ENCODE measurements at regions not wholly inside any gene's neighbourhood (a gene's known extent, or its start where the extent isn't known, plus 50 kb on each side); places are given as distances from the start of the nearest gene placed in this dataset.
"Not testable (repeated sequence)": the region's sequence is repeated elsewhere in the genome, so short reads cannot be mapped to it uniquely, and the experiment has no call there.

DNA sequence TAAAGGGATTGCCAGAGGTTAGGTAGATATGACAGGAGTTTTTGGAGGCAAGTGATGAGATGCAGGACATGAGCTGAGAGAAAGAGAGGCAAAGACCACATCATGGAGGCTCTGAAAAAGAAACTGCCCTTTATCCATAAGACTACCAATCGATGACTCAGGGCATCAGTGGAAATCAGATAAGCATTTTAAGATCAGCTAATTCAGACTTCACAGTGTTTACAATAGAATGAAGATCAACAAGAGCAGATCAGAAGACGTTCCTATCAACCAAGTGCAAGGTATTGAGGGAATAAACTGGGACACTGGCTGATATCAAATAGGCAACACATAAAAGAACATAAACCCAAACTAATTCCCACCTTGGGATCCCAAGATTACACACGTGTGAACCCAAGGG, 227.2 kb downstream of the SLCO4C1 start:
- no peak for DNase-seq
- no peaks in the 10 kb centered on the region for H3K27me3 ChIP-seq (replicated peaks; ENCODE audit: insufficient read depth, low read length)
- no peak overlapping the region for H3K27ac ChIP-seq (ENCODE audit: low read length)
- no peaks in the 10 kb centered on the region for H3K9me3 ChIP-seq (replicated peaks; ENCODE audit: insufficient read depth, low read length)
- TF ChIP-seq EZH2 (optimal IDR thresholded peaks at IDR 0.05; ENCODE audit: low read depth, low read length) (no peak), EZH2phosphoT487 (IDR thresholded peaks at IDR 0.05; ENCODE audit: low read length) (no peak)
- TF ChIP-seq, protein P1, sequence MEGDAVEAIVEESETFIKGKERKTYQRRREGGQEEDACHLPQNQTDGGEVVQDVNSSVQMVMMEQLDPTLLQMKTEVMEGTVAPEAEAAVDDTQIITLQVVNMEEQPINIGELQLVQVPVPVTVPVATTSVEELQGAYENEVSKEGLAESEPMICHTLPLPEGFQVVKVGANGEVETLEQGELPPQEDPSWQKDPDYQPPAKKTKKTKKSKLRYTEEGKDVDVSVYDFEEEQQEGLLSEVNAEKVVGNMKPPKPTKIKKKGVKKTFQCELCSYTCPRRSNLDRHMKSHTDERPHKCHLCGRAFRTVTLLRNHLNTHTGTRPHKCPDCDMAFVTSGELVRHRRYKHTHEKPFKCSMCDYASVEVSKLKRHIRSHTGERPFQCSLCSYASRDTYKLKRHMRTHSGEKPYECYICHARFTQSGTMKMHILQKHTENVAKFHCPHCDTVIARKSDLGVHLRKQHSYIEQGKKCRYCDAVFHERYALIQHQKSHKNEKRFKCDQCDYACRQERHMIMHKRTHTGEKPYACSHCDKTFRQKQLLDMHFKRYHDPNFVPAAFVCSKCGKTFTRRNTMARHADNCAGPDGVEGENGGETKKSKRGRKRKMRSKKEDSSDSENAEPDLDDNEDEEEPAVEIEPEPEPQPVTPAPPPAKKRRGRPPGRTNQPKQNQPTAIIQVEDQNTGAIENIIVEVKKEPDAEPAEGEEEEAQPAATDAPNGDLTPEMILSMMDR (IDR thresholded peaks at IDR 0.05; ENCODE audit: low read length) = no peak
- H3K9ac ChIP-seq (ENCODE audit: low read length) = no peak overlapping the region
- no peak overlapping the region for H3K4me3 ChIP-seq (ENCODE audit: low read length)
- H3K4me2 ChIP-seq (ENCODE audit: low read depth, low read length) = no peak overlapping the region
- H3K9me2 ChIP-seq (replicated peaks; ENCODE audit: insufficient read depth, low read length) = no peaks in the 10 kb centered on the region
- no peaks in the 10 kb centered on the region for H4K20me1 ChIP-seq (ENCODE audit: insufficient read depth, low read length)
- H3K79me2 ChIP-seq (ENCODE audit: low read length) = no peaks in the 10 kb centered on the region
- H3K36me3 ChIP-seq (replicated peaks; ENCODE audit: insufficient read depth, low read length) = no peaks in the 10 kb centered on the region
- no peaks in the 10 kb centered on the region for H3K4me1 ChIP-seq (ENCODE audit: low read length)
- H2AFZ ChIP-seq (ENCODE audit: low read length) = no peak overlapping the region
- no peaks in the 10 kb centered on the region for H3F3A ChIP-seq (ENCODE audit: insufficient read depth, low read length)

DNA sequence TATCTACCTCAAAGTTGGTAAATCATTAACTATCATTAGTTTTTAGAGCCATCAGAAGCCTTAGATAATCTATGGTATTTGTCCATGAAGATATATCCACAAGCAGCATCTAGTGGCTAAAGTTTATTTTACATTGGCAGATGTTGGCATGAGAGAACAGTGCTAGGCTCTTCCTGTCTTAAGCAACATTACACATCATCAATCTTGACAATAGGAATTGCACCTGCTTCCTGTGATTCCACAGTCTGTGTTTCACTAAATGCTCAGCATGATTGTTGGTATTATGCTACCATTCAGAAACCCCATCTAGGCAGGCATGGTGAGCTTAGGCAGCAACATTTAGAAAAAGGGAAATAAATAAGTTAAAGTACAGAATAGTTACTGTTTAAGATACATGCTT, 246.6 kb downstream of the SLCO4C1 start:
- no peaks in the 10 kb centered on the region for H3K9me3 ChIP-seq (replicated peaks; ENCODE audit: insufficient read depth, low read length)
- no peaks in the 10 kb centered on the region for H3K36me3 ChIP-seq (replicated peaks; ENCODE audit: insufficient read depth, low read length)
- H3K27me3 ChIP-seq (replicated peaks; ENCODE audit: insufficient read depth, low read length) = no peaks in the 10 kb centered on the region
- no peak for TF ChIP-seq EZH2phosphoT487 (IDR thresholded peaks at IDR 0.05; ENCODE audit: low read length)
- TF ChIP-seq, protein P1 (IDR thresholded peaks at IDR 0.05; ENCODE audit: low read length) = no peak
- no peak for TF ChIP-seq EZH2 (optimal IDR thresholded peaks at IDR 0.05; ENCODE audit: low read depth, low read length)
- DNase-seq = peak; percentile 56
- peaks cover 4% of the 10 kb centered on the region; the same call in 1 of the 2 replicates for H3K4me1 ChIP-seq (ENCODE audit: low read length)
- H2AFZ ChIP-seq (ENCODE audit: low read length) = no peak overlapping the region
- H4K20me1 ChIP-seq (ENCODE audit: insufficient read depth, low read length) = no peaks in the 10 kb centered on the region
- H3K79me2 ChIP-seq (ENCODE audit: low read length) = no peaks in the 10 kb centered on the region
- no peak overlapping the region for H3K4me2 ChIP-seq (ENCODE audit: low read depth, low read length)
- no peaks in the 10 kb centered on the region for H3K9me2 ChIP-seq (replicated peaks; ENCODE audit: insufficient read depth, low read length)
- H3K27ac ChIP-seq (ENCODE audit: low read length) = peak overlapping the region; percentile 18; the same call in 1 of the 2 replicates
- H3K4me3 ChIP-seq (ENCODE audit: low read length) = no peak overlapping the region
- no peak overlapping the region for H3K9ac ChIP-seq (ENCODE audit: low read length)
- H3F3A ChIP-seq (ENCODE audit: insufficient read depth, low read length) = no peaks in the 10 kb centered on the region

DNA sequence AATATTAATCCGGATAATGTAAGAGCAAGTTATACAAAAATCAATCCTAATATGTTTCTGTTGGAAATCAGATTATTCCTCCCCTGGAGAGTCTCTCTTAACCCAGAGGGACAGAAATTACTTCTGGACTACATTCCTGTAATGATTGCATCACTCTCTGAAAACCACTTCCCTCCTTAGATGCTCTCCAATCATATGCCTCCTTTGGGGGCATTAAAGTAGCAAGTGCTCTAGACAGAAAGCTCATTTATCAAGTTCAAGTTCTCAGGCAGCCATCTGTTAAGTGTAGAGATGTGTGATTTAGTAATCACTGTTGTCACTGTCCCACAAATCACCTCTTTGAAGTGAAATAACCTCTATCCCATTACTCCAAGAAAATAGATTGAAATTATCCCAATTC, 247.1 kb downstream of the SLCO4C1 start:
- no peaks in the 10 kb centered on the region for H3K27me3 ChIP-seq (replicated peaks; ENCODE audit: insufficient read depth, low read length)
- H3K4me3 ChIP-seq (ENCODE audit: low read length) = no peak overlapping the region
- no peaks in the 10 kb centered on the region for H3K79me2 ChIP-seq (ENCODE audit: low read length)
- H2AFZ ChIP-seq (ENCODE audit: low read length) = no peak overlapping the region
- H3K36me3 ChIP-seq (replicated peaks; ENCODE audit: insufficient read depth, low read length) = no peaks in the 10 kb centered on the region
- H3K27ac ChIP-seq (ENCODE audit: low read length) = no peak overlapping the region
- no peak overlapping the region for H3K9ac ChIP-seq (ENCODE audit: low read length)
- peaks cover 4% of the 10 kb centered on the region; the same call in 1 of the 2 replicates for H3K4me1 ChIP-seq (ENCODE audit: low read length)
- H3F3A ChIP-seq (ENCODE audit: insufficient read depth, low read length) = no peaks in the 10 kb centered on the region
- DNase-seq = no peak
- no peaks in the 10 kb centered on the region for H4K20me1 ChIP-seq (ENCODE audit: insufficient read depth, low read length)
- H3K4me2 ChIP-seq (ENCODE audit: low read depth, low read length) = no peak overlapping the region
- H3K9me3 ChIP-seq (replicated peaks; ENCODE audit: insufficient read depth, low read length) = no peaks in the 10 kb centered on the region
- no peaks in the 10 kb centered on the region for H3K9me2 ChIP-seq (replicated peaks; ENCODE audit: insufficient read depth, low read length)
- TF ChIP-seq EZH2 (optimal IDR thresholded peaks at IDR 0.05; ENCODE audit: low read depth, low read length) (no peak), EZH2phosphoT487 (IDR thresholded peaks at IDR 0.05; ENCODE audit: low read length) (no peak)
- TF ChIP-seq, protein P1 (IDR thresholded peaks at IDR 0.05; ENCODE audit: low read length) = no peak

DNA sequence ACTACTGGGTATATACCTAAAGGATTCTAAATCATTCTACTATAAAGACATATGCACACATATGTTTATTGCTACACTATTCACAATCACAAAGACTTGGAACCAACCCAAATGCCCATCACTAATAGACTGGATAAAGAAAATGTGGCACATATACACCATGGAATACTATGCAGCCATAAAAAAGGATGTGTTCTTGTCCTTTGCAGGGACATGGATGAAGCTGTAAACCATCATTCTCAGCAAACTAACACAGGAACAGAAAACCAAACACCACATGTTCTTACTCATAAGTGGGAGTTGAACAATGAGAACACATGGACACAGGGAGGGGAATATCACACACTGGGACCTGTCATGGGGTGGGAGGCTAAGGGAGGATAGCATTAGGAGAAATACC, 249.0 kb downstream of the SLCO4C1 start:
- not testable (repeated sequence) for H3F3A ChIP-seq (ENCODE audit: insufficient read depth, low read length); DNase-seq; H3K27me3 ChIP-seq (replicated peaks; ENCODE audit: insufficient read depth, low read length); H2AFZ ChIP-seq (ENCODE audit: low read length); H3K4me3 ChIP-seq (ENCODE audit: low read length); H3K4me2 ChIP-seq (ENCODE audit: low read depth, low read length); H3K36me3 ChIP-seq (replicated peaks; ENCODE audit: insufficient read depth, low read length); H4K20me1 ChIP-seq (ENCODE audit: insufficient read depth, low read length); H3K9ac ChIP-seq (ENCODE audit: low read length); H3K27ac ChIP-seq (ENCODE audit: low read length); H3K9me3 ChIP-seq (replicated peaks; ENCODE audit: insufficient read depth, low read length); H3K9me2 ChIP-seq (replicated peaks; ENCODE audit: insufficient read depth, low read length); H3K4me1 ChIP-seq (ENCODE audit: low read length); H3K79me2 ChIP-seq (ENCODE audit: low read length)
